ENCODE measurements at regions not wholly inside any gene's neighbourhood (a gene's known extent, or its start where the extent isn't known, plus 50 kb on each side); places are given as distances from the start of the nearest gene placed in this dataset.
"Not testable (repeated sequence)": the region's sequence is repeated elsewhere in the genome, so short reads cannot be mapped to it uniquely, and the experiment has no call there.

DNA sequence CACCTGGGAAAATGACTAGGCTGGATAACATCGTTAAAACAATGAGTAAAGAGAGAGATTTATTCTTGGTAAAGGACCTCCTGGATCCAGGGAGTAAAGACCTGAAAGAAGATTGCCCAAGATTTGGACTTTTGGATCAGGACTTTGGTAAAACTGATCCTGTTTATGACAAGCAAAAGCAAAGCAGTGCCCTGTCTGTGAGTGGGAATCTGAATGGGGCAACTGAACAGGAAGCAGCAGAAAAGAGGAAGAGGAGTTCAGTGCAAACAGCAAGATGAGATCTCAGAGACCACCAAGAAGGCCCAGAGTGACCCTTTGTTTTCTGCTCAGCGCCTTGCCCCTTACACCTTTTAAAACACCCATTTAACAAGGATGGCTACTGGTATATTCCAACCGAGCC is 122.0 kb downstream of the VPREB1 start:
- no peak for ATAC-seq
- intact Hi-C loops (cut with DNase I): no loop called here
- DNase-seq: no peak
- no peak for FAIRE-seq
- Histone ChIP-seq H3K27ac (no peak overlapping the region), H3K4me1 (no peaks in the 10 kb centered on the region), H3K4me3 (no peak overlapping the region), H3K36me3 (no peaks in the 10 kb centered on the region), H3K9me3 (no peaks in the 10 kb centered on the region), H3K27me3 (peaks cover 0 to 17% (median 0%) of the 10 kb centered on the region in 4 donors)
- WGBS, 2 donors: 40% methylated on average over 3 of the region's 3 CpGs
- TF ChIP-seq, protein P1, sequence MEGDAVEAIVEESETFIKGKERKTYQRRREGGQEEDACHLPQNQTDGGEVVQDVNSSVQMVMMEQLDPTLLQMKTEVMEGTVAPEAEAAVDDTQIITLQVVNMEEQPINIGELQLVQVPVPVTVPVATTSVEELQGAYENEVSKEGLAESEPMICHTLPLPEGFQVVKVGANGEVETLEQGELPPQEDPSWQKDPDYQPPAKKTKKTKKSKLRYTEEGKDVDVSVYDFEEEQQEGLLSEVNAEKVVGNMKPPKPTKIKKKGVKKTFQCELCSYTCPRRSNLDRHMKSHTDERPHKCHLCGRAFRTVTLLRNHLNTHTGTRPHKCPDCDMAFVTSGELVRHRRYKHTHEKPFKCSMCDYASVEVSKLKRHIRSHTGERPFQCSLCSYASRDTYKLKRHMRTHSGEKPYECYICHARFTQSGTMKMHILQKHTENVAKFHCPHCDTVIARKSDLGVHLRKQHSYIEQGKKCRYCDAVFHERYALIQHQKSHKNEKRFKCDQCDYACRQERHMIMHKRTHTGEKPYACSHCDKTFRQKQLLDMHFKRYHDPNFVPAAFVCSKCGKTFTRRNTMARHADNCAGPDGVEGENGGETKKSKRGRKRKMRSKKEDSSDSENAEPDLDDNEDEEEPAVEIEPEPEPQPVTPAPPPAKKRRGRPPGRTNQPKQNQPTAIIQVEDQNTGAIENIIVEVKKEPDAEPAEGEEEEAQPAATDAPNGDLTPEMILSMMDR (IDR thresholded peaks at IDR 0.05): no peak

DNA sequence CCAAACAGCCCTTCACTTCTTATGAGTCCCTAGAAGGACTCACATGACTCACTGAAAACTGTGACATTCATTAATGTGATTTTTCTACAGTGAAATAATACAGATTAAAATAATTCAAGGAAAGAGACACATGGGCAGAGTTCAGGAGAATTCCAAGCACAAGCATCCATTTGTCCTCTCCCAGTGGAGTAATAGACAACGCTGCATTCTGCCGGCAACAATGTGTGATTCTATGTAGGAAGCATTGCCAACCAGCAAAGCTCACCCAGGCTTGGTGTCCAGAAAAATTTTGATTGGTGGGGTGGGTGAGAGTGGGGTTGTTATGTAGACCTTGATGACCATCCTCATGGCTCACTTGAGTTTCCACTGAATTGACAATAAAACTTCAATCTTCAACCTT is 123.9 kb downstream of the VPREB1 start:
- no peaks in the 10 kb centered on the region for H3K4me1 ChIP-seq
- H3K27me3 ChIP-seq: peaks cover 0 to 9% (median 0%) of the 10 kb centered on the region in 4 donors
- no peak for ATAC-seq
- TF ChIP-seq, protein P1 (IDR thresholded peaks at IDR 0.05): no peak
- no peak overlapping the region for H3K27ac ChIP-seq
- intact Hi-C loops (cut with DNase I): no loop called here
- H3K36me3 ChIP-seq: no peaks in the 10 kb centered on the region
- no peak for DNase-seq
- no peak for FAIRE-seq
- no peak overlapping the region for H3K4me3 ChIP-seq
- 71 to 75% methylated on average over 2 of the region's 2 CpGs for WGBS, 2 donors
- no peaks in the 10 kb centered on the region for H3K9me3 ChIP-seq

DNA sequence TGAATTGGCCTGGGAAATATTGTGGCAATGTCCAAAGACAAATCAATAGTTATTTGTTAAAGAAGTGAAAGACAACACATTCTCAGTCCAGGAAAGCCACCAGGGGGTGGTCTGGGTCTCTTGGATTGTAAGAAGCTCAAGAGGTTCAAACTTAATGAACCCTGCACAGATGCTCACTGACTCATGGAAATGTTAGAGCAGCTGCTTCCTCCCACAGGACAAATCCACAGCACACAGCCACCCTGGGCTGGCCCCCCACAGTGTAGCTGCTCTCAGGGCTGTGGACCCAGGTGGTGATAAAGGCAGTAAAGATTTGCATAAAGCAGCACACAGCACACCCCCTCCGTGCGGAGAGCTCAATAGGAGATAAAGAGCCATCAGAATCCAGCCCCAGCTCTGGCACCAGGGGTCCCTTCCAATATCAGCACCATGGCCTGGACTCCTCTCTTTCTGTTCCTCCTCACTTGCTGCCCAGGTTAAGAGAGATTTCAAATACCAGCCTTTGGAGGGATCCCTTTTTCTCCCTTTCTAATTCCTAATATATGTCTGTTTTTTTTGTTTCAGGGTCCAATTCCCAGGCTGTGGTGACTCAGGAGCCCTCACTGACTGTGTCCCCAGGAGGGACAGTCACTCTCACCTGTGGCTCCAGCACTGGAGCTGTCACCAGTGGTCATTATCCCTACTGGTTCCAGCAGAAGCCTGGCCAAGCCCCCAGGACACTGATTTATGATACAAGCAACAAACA is 124.8 kb downstream of the VPREB1 start:
- FAIRE-seq; intact Hi-C loops (cut with DNase I); H3K36me3 ChIP-seq; H3K4me3 ChIP-seq; H3K27ac ChIP-seq; H3K4me1 ChIP-seq; H3K27me3 ChIP-seq; H3K9me3 ChIP-seq: not testable (repeated sequence)
- DNase-seq: peak in 2 of 6 donors; percentile 34 to 63
- peak in 3 of 4 donors; percentile 30 to 81 (median 79) for ATAC-seq
- WGBS, 2 donors: 27 to 47% methylated on average over 2 of the region's 2 CpGs

DNA sequence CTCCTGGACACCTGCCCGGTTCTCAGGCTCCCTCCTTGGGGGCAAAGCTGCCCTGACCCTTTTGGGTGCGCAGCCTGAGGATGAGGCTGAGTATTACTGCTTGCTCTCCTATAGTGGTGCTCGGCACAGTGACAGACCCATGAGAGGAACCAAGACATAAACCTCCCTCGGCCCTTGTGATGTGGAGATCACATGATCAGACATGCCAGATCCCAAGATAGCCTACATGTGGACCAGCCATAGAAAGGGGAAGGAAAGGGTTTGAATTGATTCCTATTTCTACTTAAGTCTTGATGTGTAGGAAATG is 125.3 kb downstream of the VPREB1 start:
- Histone ChIP-seq H3K36me3 (no peaks in the 10 kb centered on the region), H3K4me3 (no peak overlapping the region), H3K4me1 (no peaks in the 10 kb centered on the region), H3K9me3 (no peaks in the 10 kb centered on the region), H3K27ac (no peak overlapping the region), H3K27me3 (peaks cover 0 to 8% (median 0%) of the 10 kb centered on the region in 4 donors)
- ATAC-seq (peak in 2 of 4 donors; percentile 60 to 67), DNase-seq (no peak), FAIRE-seq (no peak)
- TF ChIP-seq, protein P1 (IDR thresholded peaks at IDR 0.05): no peak
- intact Hi-C loops (cut with DNase I): no loop called here
- 64% methylated on average over 4 of the region's 4 CpGs for WGBS, 2 donors

DNA sequence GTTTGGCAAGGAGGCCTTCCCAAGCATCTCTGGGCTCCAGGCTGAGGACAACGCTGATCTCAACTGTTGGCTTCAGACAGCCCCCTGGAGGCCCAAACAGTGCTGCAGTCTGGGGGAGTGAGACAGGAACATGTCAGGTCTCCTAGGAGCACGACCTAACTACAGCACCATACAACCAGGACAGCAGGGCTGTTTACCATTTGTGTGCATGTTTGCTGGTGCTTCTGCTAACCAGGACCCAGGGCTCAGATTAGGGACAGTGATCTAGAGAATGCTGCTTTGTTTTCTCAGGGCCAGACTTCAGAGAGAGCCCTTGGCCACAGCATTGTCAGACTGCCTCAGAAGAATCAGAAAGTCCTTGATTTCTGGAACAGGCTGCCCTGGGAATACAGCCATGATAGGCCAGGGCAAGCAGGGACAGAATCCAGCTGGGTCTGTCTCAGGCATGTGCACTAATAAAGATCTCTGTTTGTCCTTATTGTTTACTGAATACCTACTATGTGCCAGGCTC is 126.5 kb downstream of the VPREB1 start:
- Histone ChIP-seq H3K27me3 (peaks cover 0 to 3% (median 0%) of the 10 kb centered on the region in 4 donors), H3K9me3 (no peaks in the 10 kb centered on the region), H3K27ac (no peak overlapping the region), H3K4me3 (no peak overlapping the region), H3K36me3 (no peaks in the 10 kb centered on the region), H3K4me1 (no peaks in the 10 kb centered on the region)
- TF ChIP-seq, protein P1 (IDR thresholded peaks at IDR 0.05): no peak
- intact Hi-C loops (cut with DNase I): no loop called here
- DNase-seq (no peak), FAIRE-seq (no peak), ATAC-seq (peak in 2 of 4 donors; percentile 27 to 58)
- 23 to 40% methylated on average over 2 of the region's 2 CpGs for WGBS, 2 donors
